ENCODE measurements at regions not wholly inside any gene's neighbourhood (a gene's known extent, or its start where the extent isn't known, plus 50 kb on each side); places are given as distances from the start of the nearest gene placed in this dataset.
"Not testable (repeated sequence)": the region's sequence is repeated elsewhere in the genome, so short reads cannot be mapped to it uniquely, and the experiment has no call there.

GRCh38 chr12:60724984-60725383, 1129.2 kb downstream of the SLC16A7 start:
- no peak for DNase-seq

- DNase-seq, result no peak
Observed at GRCh38 chr12:60752589-60752988, 1156.8 kb downstream of the SLC16A7 start.

- DNase-seq, result no peak
Observed at GRCh38 chr12:60758224-60758623, 1162.4 kb downstream of the SLC16A7 start.

GRCh38 chr12:60760965-60761364, 1165.1 kb downstream of the SLC16A7 start:
- DNase-seq, result no peak

- DNase-seq, result not testable (repeated sequence)
Observed at GRCh38 chr12:60801166-60801565, 1205.3 kb downstream of the SLC16A7 start.

- DNase-seq, result no peak
Observed at GRCh38 chr12:60803147-60803546, 1207.3 kb downstream of the SLC16A7 start.

GRCh38 chr12:60805364-60805763, 1209.5 kb downstream of the SLC16A7 start:
- no peak for DNase-seq

GRCh38 chr12:60819794-60820193, 1224.0 kb downstream of the SLC16A7 start:
- DNase-seq, result no peak

- DNase-seq, result no peak
Observed at GRCh38 chr12:60822580-60822979, 1226.8 kb downstream of the SLC16A7 start.

- DNase-seq, result no peak
Observed at GRCh38 chr12:60830381-60830780, 1234.6 kb downstream of the SLC16A7 start.

- no peak for DNase-seq
Observed at GRCh38 chr12:60832290-60832689, 1236.5 kb downstream of the SLC16A7 start.

- DNase-seq, result no peak
Observed at GRCh38 chr12:60834372-60834771, 1238.5 kb downstream of the SLC16A7 start.

GRCh38 chr12:60834806-60835205, 1239.0 kb downstream of the SLC16A7 start:
- DNase-seq, result no peak

GRCh38 chr12:60836651-60837050, 1240.8 kb downstream of the SLC16A7 start:
- DNase-seq, result no peak

GRCh38 chr12:60842181-60842580, 1246.4 kb downstream of the SLC16A7 start:
- DNase-seq, result no peak

- no peak for DNase-seq
Observed at GRCh38 chr12:60844101-60844500, 1248.3 kb downstream of the SLC16A7 start.

GRCh38 chr12:60844875-60845274, 1249.0 kb downstream of the SLC16A7 start:
- DNase-seq, result no peak

GRCh38 chr12:60845696-60846095, 1249.9 kb downstream of the SLC16A7 start:
- no peak for DNase-seq

GRCh38 chr12:60847281-60847680, 1251.5 kb downstream of the SLC16A7 start:
- DNase-seq, result no peak

- DNase-seq, result no peak
Observed at GRCh38 chr12:60849723-60850122, 1253.9 kb downstream of the SLC16A7 start.

GRCh38 chr12:60853407-60853806, 1257.6 kb downstream of the SLC16A7 start:
- DNase-seq, result no peak

GRCh38 chr12:60863421-60863820, 1267.6 kb downstream of the SLC16A7 start:
- no peak for DNase-seq

GRCh38 chr12:60872219-60872618, 1276.4 kb downstream of the SLC16A7 start:
- no peak for DNase-seq

- no peak for DNase-seq
Observed at GRCh38 chr12:60872850-60873713, 1277.3 kb downstream of the SLC16A7 start.

All from occipital lobe (tissue), 1 donor.